Amygdala (tissue), 56 donors: ENCODE measurements at regions not wholly inside any gene's neighbourhood (a gene's known extent, or its start where the extent isn't known, plus 50 kb on each side); places are given as distances from the start of the nearest gene placed in this dataset.

ENCODE experiments used
- DNase-seq, 56 donors: peaks; one replicate each; lab custom pipeline; 2025; lab: John Stamatoyannopoulos, UW

DNA sequence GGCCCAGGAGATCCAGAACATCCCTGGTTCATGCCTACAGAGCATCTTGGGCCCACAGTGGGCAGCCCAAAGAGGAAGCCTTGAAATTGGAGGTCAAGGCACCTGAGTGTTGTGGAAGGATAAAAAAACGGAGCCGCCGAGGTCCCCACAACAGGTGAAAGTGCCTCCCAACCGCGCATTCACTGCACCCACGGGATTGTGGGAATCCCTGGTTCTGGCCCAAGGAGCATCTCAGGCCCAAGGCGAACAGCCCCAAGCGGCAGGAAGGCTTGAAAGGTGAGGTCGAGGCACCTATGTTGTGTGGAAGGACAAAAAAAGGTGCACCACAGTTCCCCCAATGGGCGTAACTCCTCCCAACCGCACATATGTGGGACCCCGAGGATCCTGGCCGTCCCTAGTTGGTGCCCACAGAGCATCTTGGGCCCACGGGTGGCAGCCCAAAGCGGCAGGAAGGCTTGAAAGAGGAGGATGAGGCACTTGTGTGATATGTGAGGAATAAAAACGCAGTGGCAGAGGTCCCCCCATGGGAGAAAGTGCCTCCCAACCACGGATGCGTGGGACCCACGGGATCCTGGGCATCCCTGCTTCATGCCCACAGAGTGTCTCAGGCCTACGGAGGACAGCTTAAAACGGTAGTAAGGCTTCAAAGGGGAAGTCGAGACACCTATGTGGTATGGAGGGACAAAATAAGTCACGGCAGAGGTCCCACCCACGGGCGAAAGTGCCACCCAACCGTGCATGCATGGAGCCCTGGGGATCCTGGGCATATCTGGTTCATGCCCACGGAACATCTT lies 583.9 kb downstream of the ALG10 start:
- peak in 1 of 56 donors; percentile 0 for DNase-seq

DNA sequence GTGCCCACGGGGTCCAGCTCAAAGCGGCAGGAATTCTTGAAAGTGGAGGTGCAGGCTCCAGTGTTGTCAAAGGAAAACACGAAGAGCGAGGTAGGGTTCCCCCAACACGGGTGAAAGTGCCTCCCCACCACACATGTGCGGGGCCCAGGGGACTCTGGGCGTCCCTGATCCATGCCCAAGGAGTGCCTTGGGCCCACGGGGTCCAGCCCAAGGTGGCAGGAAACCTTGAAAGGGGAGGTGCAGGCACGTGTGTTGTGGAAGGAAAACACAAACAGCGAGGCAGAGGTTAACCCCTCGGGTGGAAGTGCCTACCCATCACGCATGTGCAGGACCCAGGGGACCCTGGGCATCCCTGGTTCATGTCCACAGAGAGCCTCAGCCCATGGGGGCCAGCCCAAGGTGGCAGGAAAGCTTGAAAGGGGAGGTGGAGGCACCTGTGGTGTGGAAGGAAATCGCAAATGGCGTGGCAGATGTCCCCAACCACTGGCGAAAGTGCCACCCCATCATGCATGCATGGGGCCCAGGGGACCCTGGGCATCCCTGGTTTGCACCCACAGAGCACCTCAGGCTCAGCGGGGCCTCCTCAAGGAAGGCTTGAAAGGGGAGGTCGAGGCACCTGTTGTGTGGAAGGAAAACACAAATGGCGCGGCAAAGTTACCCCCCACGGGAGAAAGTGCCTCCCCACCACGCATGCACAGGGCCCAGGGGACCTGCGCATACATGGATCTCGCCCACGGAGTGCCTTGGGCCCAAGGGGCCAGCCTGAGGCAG lies 584.6 kb downstream of the ALG10 start:
- peak in 2 of 56 donors; percentile 0 for DNase-seq

DNA sequence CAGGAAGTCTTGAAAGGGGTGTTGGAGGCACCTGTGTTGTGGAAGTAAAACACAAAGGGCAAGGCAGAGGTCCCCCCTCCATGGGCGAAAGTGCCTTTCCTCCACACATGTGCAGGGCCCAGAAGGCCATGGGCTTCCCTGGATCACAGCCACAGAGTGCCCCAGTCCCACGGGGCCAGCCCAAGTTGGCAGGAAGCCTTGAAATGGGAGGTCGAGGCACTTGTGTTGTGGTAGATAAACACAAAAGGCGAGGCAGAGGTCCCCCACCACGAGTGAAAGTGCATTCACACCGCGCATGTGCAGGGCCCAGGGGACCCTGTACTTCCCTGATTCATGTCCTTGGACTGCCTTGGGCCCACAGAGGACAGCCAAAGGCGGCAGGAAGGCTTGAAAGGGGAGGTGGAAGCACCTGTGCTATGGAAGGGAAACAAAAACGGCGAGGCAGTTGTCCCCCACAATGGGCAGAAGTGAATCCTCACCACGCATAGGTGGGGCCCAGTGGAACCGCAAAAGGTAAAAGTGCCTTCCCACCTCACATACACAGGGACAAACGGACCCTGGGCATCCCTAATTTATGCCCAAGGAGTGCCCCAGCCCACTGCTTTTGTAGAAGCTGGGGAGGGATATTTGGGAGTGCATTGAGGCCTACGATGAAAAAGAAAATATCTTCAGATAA lies 585.4 kb downstream of the ALG10 start:
- DNase-seq: peak in 1 of 56 donors; percentile 0

DNA sequence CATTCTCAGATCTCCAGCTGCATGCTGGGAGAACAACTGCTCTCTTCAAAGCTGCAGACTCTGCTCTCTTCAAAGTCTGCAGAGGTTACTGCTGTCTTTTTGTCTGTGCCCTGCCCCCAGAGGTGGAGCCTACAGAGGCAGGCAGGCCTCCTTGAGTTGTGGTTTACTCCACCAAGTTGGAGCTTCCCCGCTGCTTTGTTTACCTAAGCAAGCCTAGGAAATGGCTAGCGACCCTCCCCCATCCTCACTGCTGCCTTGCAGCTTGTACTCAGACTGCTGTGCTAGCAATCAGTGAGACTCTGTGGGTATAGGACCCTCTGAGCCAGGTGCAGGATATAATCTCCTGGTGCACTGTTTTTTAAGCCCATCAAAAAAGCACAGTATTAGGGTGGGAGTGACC lies 591.7 kb downstream of the ALG10 start:
- DNase-seq: peak in 1 of 56 donors; percentile 0

DNA sequence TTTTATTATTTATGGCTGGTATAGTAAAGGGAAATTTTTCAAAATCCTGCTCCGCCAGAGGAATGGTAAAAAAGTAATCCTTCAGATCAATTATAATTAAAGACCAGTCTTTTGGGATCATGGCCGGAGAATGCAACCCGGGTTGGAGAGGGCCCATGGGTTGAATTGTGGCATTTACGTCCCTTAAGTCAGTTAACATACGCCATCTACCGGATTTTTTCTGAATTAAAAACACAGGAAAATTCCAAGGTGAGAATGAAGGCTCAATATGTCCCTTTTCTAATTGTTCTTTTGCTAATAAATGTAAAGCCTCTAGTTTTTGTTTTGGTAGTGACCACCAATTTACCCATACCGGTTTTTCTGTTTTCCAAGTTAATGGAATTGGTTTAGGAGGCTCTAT lies 602.8 kb downstream of the ALG10 start:
- no peak for DNase-seq

DNA sequence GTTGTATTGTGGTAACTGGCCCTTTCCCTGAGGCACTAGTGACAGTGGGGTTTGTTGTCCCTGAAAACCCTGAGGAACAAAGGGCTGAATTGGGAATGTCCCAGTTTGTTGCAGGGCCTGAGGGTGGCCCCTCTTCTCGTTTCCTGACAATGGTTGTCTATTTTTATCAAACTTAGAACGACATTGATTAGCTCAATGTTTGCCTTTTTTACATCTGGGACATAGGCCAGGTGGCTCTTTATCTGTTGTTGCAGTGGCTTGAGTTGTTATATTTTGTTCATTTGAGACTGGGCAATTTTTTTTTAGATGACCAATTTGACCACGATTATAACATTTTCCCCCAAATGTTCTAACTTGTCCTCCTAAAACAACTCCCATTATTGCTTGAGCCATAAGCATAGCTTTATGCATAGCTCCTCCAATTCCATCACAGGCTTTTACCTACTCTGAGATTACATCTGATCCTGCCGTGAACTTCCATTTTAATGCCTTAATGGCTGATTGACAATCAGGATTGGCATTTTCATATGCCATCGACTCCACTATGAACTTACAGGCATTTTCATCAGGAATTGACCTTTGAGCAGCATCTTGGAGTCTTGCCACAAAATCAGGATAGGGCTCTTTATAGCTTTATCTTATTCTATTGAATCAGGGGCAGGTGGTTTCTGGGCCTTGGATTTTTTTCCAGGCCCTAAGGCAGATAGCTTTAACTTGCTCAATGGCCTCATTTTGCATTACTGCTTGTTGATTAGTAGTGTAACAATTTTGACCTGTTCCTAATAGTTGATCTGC lies 604.3 kb downstream of the ALG10 start:
- DNase-seq: no peak
